Activated naive CD4-positive, alpha-beta T cell (primary cell): ENCODE measurements at regions not wholly inside any gene's neighbourhood (a gene's known extent, or its start where the extent isn't known, plus 50 kb on each side); places are given as distances from the start of the nearest gene placed in this dataset.

Experiments used
- DNase-seq, 4 experiments: peaks; one replicate each; lab custom pipeline; 2025; lab: John Stamatoyannopoulos, UW

GRCh38 chr7:7118822-7119221 lies 63.5 kb upstream of the C1GALT1 start:
- no peak for DNase-seq

GRCh38 chr7:7119729-7120128 lies 62.6 kb upstream of the C1GALT1 start:
- DNase-seq = no peak

GRCh38 chr7:7122033-7122478 lies 60.3 kb upstream of the C1GALT1 start:
- no peak for DNase-seq

DNA sequence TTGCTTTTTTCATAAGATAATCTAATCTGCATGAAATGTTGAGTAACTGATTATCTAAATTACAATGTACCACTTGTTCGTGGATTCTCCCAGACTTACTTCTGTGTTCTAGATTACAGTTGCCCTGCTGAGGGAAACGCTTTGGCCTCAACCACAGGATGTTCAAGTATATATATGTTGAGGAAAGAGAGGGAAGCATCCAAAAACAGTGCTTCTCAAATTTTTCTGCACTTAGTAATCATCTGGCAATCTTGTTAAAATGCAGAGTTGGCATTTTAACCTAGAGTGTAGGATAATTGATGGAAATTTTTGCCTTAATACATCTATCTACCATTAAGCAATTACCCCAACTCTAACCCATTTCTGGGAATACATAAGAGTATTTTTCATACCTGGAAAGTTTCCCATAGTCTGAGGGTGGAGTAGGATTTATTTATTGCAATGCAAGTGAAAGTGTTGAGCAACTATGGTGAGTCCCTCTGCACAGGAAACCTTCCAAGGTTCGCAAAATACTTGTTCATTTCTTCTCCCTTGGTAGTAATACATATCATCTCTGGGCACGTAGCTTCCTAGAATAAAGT lies 59.6 kb upstream of the C1GALT1 start:
- DNase-seq = no peak

- DNase-seq = no peak
Measured at GRCh38 chr7:7125963-7126362, 56.4 kb upstream of the C1GALT1 start.

GRCh38 chr7:7127773-7128172 lies 54.6 kb upstream of the C1GALT1 start:
- DNase-seq = no peak

DNA sequence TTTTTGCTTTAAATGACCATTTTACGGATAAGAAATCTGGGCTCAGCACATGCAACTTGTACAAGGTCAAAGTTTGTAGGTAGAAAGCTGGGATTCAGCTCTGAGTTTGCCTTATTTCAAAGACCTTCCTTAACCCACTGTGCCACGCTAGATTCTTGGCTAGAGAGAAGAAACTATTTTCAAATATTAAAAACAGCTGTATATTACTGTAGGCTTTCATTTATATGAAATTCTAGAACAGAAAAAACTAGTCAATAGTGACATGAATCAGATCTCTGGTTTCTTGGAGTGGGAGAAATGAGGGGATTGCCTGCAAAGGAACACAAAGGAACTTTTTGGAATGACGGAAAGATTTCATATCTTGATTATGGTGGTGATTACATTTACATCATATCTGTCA lies 53.0 kb upstream of the C1GALT1 start:
- DNase-seq = no peak

DNA sequence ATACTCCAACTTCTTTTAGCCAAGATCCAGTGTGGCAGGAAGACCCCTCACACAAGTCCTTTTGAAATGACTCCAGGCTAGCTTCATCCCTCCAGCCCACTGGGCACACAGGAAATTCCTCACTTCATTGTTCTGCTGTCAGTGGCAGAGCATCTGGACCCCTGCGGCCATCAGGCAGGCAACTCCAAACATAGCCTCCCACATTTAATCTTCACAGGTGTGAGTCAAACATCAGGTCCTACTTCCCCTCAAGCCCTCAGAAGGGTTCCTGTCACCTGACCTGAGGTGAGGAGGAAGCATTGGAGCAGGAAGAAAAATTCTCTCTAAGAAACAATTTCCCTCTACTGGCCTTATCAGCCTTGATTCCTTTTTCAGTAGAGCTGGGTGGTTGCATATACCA lies 51.1 kb upstream of the C1GALT1 start:
- DNase-seq = no peak
